Testis (tissue), 2 donors: ENCODE measurements at regions not wholly inside any gene's neighbourhood (a gene's known extent, or its start where the extent isn't known, plus 50 kb on each side); places are given as distances from the start of the nearest gene placed in this dataset.

ENCODE experiments used
- CTCF ChIP-seq, 3 experiments: fragments of 450-650 bp in 2 of 3; fragments of 200-600 bp in 1 of 3; sonication (generic) in 1 of 3; IDR thresholded peaks; one replicate each; pipeline ENCODE4 v1.5.1; 2016 to 2019; ENCODE audit warnings: antibody characterized with exemption in 3 of 3, mild to moderate bottlenecking in 2 of 3, moderate library complexity in 1 of 3
- POLR2A ChIP-seq: fragments of 450-650 bp; IDR thresholded peaks from one replicate; pipeline ENCODE4 v1.6.1; 2017; ENCODE audit warnings: antibody characterized with exemption, mild to moderate bottlenecking, moderate library complexity

GRCh38 chr6:19734061-19734460 is 103.1 kb upstream of the ID4 start:
- no peak for TF ChIP-seq CTCF (IDR thresholded peaks at IDR 0.05)
- TF ChIP-seq POLR2A: no peak
